DOHH2 (cell line): ENCODE measurements at regions not wholly inside any gene's neighbourhood (a gene's known extent, or its start where the extent isn't known, plus 50 kb on each side); places are given as distances from the start of the nearest gene placed in this dataset.

ENCODE experiments used
- EZH2phosphoT487 ChIP-seq: fragments of 200-600 bp; sonication (generic); IDR thresholded peaks from 2 replicates; pipeline ENCODE4 v1.6.1; 2017; ENCODE audit warnings: borderline replicate concordance, mild to moderate bottlenecking, antibody characterized with exemption, low read length, moderate library complexity, mixed read lengths
- TF ChIP-seq, protein P1 (sequence below): fragments of 200-600 bp; sonication (generic); IDR thresholded peaks from one replicate; pipeline ENCODE4 v1.5.1; 2014; ENCODE audit warnings: antibody characterized with exemption, mild to moderate bottlenecking, low read depth, low read length; ENCODE audit not compliant: poor library complexity, severe bottlenecking

DNA sequence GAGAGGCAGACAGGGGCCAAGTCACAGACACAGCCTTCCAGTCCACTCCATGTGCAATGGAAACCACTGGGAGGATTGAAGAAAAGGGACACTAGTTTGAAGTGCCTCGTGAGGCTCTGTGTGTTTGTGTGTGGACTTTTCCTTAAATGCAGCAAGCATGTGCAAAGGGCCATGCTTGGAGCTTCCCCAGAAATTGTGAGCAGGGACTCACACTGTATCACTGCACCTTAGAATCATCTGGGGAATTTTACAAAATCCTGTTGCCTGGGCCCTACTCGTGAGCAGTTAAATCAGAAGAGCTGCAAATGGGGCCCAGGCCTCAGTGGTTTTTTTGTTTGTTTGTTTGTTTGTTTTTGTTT lies 137.8 kb downstream of the TRIM43 start:
- TF ChIP-seq, protein P1, sequence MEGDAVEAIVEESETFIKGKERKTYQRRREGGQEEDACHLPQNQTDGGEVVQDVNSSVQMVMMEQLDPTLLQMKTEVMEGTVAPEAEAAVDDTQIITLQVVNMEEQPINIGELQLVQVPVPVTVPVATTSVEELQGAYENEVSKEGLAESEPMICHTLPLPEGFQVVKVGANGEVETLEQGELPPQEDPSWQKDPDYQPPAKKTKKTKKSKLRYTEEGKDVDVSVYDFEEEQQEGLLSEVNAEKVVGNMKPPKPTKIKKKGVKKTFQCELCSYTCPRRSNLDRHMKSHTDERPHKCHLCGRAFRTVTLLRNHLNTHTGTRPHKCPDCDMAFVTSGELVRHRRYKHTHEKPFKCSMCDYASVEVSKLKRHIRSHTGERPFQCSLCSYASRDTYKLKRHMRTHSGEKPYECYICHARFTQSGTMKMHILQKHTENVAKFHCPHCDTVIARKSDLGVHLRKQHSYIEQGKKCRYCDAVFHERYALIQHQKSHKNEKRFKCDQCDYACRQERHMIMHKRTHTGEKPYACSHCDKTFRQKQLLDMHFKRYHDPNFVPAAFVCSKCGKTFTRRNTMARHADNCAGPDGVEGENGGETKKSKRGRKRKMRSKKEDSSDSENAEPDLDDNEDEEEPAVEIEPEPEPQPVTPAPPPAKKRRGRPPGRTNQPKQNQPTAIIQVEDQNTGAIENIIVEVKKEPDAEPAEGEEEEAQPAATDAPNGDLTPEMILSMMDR = no peak
- TF ChIP-seq EZH2phosphoT487 = no peak
